ENCODE measurements at regions not wholly inside any gene's neighbourhood (a gene's known extent, or its start where the extent isn't known, plus 50 kb on each side); places are given as distances from the start of the nearest gene placed in this dataset.

DNA sequence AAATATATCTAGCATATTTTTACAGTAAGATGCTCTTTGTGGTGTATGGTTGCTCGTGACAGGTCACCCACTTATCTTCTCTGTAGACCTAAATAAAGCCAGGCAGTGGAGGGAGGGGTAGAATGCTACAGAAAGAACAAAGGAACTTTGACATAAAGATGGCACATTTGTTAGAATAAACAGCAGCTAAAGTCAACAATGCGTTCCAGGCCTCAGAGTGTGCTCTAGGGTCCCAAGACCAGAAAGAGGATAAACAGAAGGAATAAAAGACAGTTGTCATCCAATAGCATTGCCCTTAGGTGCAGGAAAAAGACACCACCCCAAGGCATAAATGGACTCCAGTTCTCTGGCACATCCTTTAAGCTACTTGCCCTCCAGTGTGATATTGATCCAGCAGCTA lies 523.0 kb upstream of the CDH11 start:
- no peak for DNase-seq (ENCODE audit: low read depth)
- TF ChIP-seq, protein P1, sequence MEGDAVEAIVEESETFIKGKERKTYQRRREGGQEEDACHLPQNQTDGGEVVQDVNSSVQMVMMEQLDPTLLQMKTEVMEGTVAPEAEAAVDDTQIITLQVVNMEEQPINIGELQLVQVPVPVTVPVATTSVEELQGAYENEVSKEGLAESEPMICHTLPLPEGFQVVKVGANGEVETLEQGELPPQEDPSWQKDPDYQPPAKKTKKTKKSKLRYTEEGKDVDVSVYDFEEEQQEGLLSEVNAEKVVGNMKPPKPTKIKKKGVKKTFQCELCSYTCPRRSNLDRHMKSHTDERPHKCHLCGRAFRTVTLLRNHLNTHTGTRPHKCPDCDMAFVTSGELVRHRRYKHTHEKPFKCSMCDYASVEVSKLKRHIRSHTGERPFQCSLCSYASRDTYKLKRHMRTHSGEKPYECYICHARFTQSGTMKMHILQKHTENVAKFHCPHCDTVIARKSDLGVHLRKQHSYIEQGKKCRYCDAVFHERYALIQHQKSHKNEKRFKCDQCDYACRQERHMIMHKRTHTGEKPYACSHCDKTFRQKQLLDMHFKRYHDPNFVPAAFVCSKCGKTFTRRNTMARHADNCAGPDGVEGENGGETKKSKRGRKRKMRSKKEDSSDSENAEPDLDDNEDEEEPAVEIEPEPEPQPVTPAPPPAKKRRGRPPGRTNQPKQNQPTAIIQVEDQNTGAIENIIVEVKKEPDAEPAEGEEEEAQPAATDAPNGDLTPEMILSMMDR (IDR thresholded peaks at IDR 0.05; ENCODE audit: low read depth, low read length, missing control alignments): no peak
- no peak overlapping the region for H3K4me3 ChIP-seq (ENCODE audit: low read depth, low read length)
- in situ Hi-C loops (cut with HindIII; ENCODE audit: low sequenced_read_pairs): no loop called here

DNA sequence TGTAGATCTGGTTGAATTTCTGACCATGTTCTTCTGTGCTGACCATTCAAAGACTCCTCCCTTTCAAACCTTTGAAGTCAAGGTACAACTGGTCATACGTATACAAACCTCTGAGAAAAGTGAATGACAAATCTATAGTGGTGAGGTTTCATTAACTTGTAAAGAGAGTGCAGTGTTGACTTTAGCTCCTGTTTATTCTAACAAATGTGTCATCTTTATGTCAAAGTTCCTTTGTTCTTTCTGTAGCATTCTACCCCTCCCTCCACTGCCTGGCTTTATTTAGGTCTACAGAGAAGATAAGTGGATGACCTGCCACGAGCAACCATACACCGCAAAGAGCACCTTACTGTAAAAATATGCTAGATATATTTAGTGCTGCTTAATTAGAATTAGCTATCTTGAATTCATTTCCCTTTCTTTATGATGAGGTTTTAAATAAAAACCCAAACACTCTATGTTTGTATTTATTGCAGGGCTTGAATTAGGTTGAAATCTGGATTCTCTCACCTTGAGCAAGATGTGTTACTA lies 520.0 kb upstream of the CDH11 start:
- in situ Hi-C loops (cut with HindIII; ENCODE audit: low sequenced_read_pairs): no loop called here
- DNase-seq (ENCODE audit: low read depth): no peak
- TF ChIP-seq, protein P1 (IDR thresholded peaks at IDR 0.05; ENCODE audit: low read depth, low read length, missing control alignments): no peak
- no peak overlapping the region for H3K4me3 ChIP-seq (ENCODE audit: low read depth, low read length)

DNA sequence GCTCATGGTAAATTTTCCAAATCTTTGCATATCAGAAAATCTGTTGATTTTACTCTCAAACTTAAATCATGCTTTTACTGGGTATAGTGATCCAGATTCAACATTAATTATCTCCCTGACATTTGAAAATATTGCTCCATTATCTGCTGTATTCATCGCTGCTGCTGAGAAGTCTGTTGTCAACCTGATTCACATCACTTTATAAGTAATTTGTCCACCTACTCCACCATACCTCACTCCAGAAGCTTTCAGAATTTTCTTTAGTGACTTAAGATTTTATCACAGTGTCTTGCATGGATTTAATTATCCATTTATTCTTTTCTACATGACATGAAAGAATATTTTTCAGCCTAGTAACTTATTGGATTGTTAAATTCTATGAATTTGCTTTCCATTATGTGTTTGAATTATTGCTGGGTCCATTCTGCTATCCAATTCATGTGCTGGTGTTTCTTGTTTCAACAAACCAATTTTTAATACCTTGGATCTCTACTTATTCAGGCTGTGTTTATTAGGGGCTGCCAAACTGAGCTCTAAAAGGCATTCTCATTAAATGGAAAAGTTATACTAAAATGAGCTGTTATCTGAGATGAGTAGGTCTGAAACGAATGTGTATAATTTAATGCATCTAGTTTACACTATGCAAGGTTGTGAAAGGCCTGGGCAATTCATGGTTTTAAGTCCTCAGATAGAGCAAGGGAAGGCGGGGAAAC lies 519.3 kb upstream of the CDH11 start:
- no peak for DNase-seq (ENCODE audit: low read depth)
- in situ Hi-C loops (cut with HindIII; ENCODE audit: low sequenced_read_pairs): no loop called here
- H3K4me3 ChIP-seq (ENCODE audit: low read depth, low read length): no peak overlapping the region
- TF ChIP-seq, protein P1 (IDR thresholded peaks at IDR 0.05; ENCODE audit: low read depth, low read length, missing control alignments): no peak

DNA sequence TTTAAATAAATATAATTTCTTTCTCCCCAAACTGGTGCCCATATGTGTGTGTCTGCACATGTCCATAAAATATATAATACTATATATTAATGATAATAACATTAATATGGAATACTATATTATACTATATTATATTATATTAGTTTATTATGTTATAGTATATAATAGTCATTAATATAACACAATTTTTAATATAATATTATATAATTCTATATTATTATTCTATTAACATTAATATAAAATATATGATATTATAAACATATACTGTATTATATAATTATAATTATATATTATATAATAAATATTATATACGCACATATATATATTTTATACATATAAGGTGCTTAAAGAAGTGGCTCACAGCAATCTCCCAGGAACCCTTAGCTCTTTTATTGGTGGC lies 513.0 kb upstream of the CDH11 start:
- in situ Hi-C loops (cut with HindIII; ENCODE audit: low sequenced_read_pairs): no loop called here
- no peak for DNase-seq (ENCODE audit: low read depth)
- TF ChIP-seq, protein P1 (IDR thresholded peaks at IDR 0.05; ENCODE audit: low read depth, low read length, missing control alignments): no peak
- no peak overlapping the region for H3K4me3 ChIP-seq (ENCODE audit: low read depth, low read length)

DNA sequence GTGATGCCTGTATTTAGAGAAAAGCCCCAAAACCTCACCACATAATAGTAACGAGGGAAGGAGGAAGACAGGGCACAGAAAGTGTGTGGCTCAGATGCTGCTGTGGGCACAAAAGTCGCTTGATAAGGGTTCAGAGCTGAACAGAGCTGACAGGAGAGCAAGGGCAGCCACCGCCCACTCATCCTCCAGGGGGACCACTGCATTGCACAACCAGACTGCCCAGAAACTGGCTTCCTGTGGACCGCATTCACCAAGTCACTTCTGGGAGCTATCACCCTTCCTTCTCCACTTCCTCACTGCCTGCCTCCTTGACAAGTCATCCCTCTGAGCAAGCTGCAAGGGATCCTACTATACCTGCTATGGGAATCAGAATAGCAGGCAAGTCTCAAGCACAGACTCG lies 512.4 kb upstream of the CDH11 start:
- no peak for DNase-seq (ENCODE audit: low read depth)
- TF ChIP-seq, protein P1 (IDR thresholded peaks at IDR 0.05; ENCODE audit: low read depth, low read length, missing control alignments): no peak
- no peak overlapping the region for H3K4me3 ChIP-seq (ENCODE audit: low read depth, low read length)
- in situ Hi-C loops (cut with HindIII; ENCODE audit: low sequenced_read_pairs): no loop called here

DNA sequence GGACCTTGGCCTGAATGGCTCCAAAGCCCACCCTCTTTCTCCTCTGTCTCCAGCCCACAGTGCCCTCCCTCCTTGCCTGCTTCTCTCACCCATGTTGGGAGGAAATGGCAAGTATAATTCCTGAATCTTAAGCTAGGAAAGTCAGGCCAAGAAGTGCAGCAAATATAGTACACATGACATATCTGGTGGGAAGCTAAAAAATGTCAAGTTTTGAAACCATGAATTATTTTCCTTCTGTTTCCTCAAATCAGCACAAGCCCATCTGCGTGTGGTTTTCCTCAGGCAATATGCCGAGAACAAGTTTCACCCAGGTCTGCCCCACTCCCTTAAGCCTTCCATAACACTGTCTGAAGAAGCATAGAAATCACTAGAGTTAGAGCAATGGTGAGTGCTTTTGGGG lies 502.8 kb upstream of the CDH11 start:
- H3K4me3 ChIP-seq (ENCODE audit: low read depth, low read length): no peak overlapping the region
- no peak for DNase-seq (ENCODE audit: low read depth)
- in situ Hi-C loops (cut with HindIII; ENCODE audit: low sequenced_read_pairs): no loop called here
- TF ChIP-seq, protein P1 (IDR thresholded peaks at IDR 0.05; ENCODE audit: low read depth, low read length, missing control alignments): no peak

All from astrocyte of the cerebellum (primary cell).